ENCODE measurements at regions not wholly inside any gene's neighbourhood (a gene's known extent, or its start where the extent isn't known, plus 50 kb on each side); places are given as distances from the start of the nearest gene placed in this dataset.
A peak's percentile ranks its signal among the peaks of the same experiment; 100 is the strongest.

DNA sequence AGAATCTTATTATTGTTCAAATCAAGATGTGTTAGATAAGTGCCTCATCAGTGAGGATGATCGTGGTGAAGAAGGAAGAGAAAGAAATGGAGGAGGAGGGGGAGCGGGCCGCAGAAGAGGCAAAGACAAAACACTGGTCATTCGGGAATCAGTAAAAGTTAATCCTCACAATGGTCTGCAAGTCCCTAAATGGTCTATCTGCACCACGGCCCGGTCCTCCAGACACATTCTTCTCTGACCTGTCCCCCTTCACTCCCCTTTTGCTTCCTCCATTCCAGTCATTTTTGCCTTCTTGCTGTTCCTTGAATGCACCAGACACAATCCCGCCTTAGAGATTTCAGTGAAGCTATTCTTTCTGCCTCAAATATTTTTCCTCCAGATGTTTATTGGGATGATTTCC is 240.1 kb upstream of the ADGRL2 start:
- DNase-seq (no peak), ATAC-seq (no peak)
- H3K36me3 ChIP-seq = no peaks in the 10 kb centered on the region
- H3K4me3 ChIP-seq = no peak overlapping the region
- H3K9me3 ChIP-seq = no peaks in the 10 kb centered on the region
- intact Hi-C loops (cut with DNase I) = no loop called here
- TF ChIP-seq, protein P1, sequence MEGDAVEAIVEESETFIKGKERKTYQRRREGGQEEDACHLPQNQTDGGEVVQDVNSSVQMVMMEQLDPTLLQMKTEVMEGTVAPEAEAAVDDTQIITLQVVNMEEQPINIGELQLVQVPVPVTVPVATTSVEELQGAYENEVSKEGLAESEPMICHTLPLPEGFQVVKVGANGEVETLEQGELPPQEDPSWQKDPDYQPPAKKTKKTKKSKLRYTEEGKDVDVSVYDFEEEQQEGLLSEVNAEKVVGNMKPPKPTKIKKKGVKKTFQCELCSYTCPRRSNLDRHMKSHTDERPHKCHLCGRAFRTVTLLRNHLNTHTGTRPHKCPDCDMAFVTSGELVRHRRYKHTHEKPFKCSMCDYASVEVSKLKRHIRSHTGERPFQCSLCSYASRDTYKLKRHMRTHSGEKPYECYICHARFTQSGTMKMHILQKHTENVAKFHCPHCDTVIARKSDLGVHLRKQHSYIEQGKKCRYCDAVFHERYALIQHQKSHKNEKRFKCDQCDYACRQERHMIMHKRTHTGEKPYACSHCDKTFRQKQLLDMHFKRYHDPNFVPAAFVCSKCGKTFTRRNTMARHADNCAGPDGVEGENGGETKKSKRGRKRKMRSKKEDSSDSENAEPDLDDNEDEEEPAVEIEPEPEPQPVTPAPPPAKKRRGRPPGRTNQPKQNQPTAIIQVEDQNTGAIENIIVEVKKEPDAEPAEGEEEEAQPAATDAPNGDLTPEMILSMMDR (IDR thresholded peaks at IDR 0.05) = no peak
- H3K27me3 ChIP-seq = no peaks in the 10 kb centered on the region
- no peak overlapping the region for H3K27ac ChIP-seq
- no peaks in the 10 kb centered on the region for H3K4me1 ChIP-seq

DNA sequence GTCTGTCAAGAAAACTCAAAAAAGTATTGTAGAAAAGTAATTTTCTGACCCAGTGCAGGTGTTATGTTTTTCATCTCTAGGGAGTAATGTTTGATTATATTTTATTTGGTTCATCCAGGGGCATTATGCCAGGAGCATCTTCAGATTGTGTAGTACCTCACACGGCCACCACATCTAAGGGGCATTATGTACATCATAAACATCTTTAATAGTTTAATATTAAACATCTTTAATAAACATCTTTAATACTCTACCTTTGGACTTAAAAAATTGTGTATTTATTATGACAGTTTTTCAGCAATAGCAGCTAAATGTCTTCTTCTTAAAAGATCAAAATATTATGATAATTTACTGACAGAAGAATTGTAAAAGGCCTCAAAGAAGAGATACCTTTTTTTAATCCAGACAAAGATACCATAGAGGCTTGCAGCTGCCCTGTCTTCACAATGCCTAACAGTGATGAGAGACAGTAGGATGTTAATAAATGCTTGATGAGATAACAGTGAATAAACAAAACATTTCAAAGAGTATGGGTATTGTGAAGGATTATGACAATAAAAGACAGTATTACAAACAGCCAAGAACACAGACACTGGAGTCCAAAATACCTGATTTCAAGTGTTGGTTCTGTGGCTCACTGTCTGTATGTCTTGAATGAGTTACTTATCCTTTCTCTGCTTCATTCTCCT is 240.9 kb upstream of the ADGRL2 start:
- no peaks in the 10 kb centered on the region for H3K27me3 ChIP-seq
- no peaks in the 10 kb centered on the region for H3K36me3 ChIP-seq
- intact Hi-C loops (cut with DNase I) = no loop called here
- TF ChIP-seq, protein P1 (IDR thresholded peaks at IDR 0.05) = peak; percentile 18
- no peaks in the 10 kb centered on the region for H3K4me1 ChIP-seq
- ATAC-seq (no peak), DNase-seq (no peak)
- no peaks in the 10 kb centered on the region for H3K9me3 ChIP-seq
- no peak overlapping the region for H3K27ac ChIP-seq
- no peak overlapping the region for H3K4me3 ChIP-seq

DNA sequence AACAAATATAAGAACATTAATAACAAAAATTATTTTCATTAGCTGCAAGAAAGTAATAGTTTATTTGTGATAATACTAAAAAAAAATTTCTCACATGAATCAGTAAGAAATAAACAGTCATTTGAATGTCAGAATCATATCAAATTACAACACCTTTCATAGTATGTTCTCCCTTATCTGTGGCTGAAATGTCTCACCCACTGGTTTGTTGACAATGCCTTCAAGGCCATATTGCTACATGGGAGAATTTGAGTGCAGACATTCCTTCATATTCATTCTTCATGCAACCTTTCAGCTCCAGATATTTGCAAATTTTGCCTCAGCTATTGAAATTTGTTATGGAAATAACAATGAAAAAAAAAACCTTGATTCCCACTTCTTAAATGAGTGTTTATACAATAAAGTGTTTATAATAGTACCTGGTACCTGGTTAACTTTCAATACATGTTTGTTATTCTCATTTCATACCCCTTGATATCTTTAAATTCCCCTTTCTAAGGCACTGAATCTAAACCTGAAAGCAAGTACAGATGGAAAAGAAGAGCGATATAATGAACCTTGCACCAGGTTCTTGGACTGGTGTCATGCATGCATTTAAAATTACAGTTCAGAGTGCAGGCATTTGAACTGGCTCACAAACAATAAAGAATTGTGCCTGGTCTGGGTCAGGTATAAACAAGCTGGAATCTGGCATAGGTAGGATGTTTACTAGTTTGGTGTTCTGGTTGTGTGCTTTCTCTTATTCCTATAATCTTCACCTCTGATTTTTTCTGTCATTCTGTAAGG is 242.2 kb upstream of the ADGRL2 start:
- no peaks in the 10 kb centered on the region for H3K27me3 ChIP-seq
- intact Hi-C loops (cut with DNase I) = no loop called here
- no peaks in the 10 kb centered on the region for H3K36me3 ChIP-seq
- TF ChIP-seq, protein P1 (IDR thresholded peaks at IDR 0.05) = no peak
- no peaks in the 10 kb centered on the region for H3K4me1 ChIP-seq
- no peak overlapping the region for H3K27ac ChIP-seq
- ATAC-seq (no peak), DNase-seq (no peak)
- H3K9me3 ChIP-seq = no peaks in the 10 kb centered on the region
- H3K4me3 ChIP-seq = no peak overlapping the region

DNA sequence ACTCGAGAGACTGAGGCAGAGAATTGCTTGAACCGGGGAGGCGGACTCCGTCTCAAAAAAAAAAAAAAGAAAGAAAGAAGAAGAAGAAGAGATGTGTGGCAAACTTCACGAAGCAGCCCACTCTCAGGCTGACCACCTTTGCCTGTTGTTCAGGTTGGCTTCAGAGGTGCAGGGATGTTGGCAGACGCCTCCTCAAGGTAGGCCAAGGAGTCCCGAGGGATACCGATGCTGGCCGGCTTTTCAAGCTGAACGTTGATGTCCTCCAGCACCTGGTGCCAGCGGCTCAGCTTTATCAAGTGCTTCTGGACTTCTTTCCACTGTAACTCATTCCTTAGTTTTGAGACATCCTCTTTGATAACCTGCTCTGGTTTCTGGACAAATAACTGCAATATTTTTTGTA is 243.8 kb upstream of the ADGRL2 start:
- TF ChIP-seq, protein P1 (IDR thresholded peaks at IDR 0.05) = no peak
- H3K36me3 ChIP-seq = no peaks in the 10 kb centered on the region
- H3K27me3 ChIP-seq = no peaks in the 10 kb centered on the region
- no peak for DNase-seq
- no peak overlapping the region for H3K27ac ChIP-seq
- H3K4me3 ChIP-seq = no peak overlapping the region
- intact Hi-C loops (cut with DNase I) = no loop called here
- no peak for ATAC-seq
- no peaks in the 10 kb centered on the region for H3K4me1 ChIP-seq
- no peaks in the 10 kb centered on the region for H3K9me3 ChIP-seq

DNA sequence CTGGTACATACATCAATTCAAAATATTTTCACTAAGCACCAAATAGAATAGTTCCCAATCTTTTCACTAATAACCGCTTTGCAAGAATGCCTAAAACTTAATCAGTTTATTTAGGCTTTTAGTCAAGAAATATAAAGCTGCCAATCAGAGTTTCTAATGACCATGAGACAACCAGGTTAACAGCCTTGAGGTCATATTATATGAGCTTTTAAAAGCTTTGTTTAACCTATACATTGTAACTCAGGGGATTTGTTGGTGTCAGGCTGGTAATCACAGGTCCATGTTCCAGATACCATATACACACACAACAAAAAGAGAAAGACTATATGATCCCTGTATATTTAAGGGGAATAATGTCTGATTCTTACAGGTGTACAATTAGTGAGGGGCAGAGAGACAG is 246.2 kb upstream of the ADGRL2 start:
- Histone ChIP-seq H3K36me3 (no peaks in the 10 kb centered on the region), H3K4me3 (no peak overlapping the region), H3K9me3 (no peaks in the 10 kb centered on the region), H3K4me1 (peaks cover 8% of the 10 kb centered on the region), H3K27ac (no peak overlapping the region), H3K27me3 (no peaks in the 10 kb centered on the region)
- TF ChIP-seq, protein P1 (IDR thresholded peaks at IDR 0.05) = no peak
- DNase-seq (no peak), ATAC-seq (no peak)
- intact Hi-C loops (cut with DNase I) = no loop called here
